HUDEP-2 (cell line): ENCODE measurements at regions not wholly inside any gene's neighbourhood (a gene's known extent, or its start where the extent isn't known, plus 50 kb on each side); places are given as distances from the start of the nearest gene placed in this dataset.

Experiments
- DNase-seq, 76 experiments: peaks; one replicate each; lab custom pipeline; 2025; ENCODE audit not compliant: unreplicated experiment in 76 of 76; lab: John Stamatoyannopoulos, UW

GRCh38 chr20:6502219-6502618 lies 265.3 kb upstream of the BMP2 start:
- peak in 2 of 76 experiments; percentile 3 to 17 for DNase-seq

GRCh38 chr20:6501061-6501460 lies 266.4 kb upstream of the BMP2 start:
- DNase-seq, result no peak

- no peak for DNase-seq
Measured at GRCh38 chr20:6499566-6499965, 267.9 kb upstream of the BMP2 start.

- DNase-seq, result peak in 1 of 76 experiments; percentile 3
Measured at GRCh38 chr20:6496874-6497273, 270.6 kb upstream of the BMP2 start.

- DNase-seq, result no peak
Measured at GRCh38 chr20:6495907-6496306, 271.6 kb upstream of the BMP2 start.

GRCh38 chr20:6492271-6493055 lies 275.0 kb upstream of the BMP2 start:
- no peak for DNase-seq

GRCh38 chr20:6490849-6491248 lies 276.6 kb upstream of the BMP2 start:
- DNase-seq, result no peak

GRCh38 chr20:6489361-6490171 lies 277.9 kb upstream of the BMP2 start:
- no peak for DNase-seq

- peak in 21 of 76 experiments; percentile 0 to 77 (median 21) for DNase-seq
Measured at GRCh38 chr20:6485351-6485750, 282.1 kb upstream of the BMP2 start.

- DNase-seq, result peak in 1 of 76 experiments; percentile 1
Measured at GRCh38 chr20:6483727-6484126, 283.8 kb upstream of the BMP2 start.

GRCh38 chr20:6482486-6482885 lies 285.0 kb upstream of the BMP2 start:
- DNase-seq, result no peak

GRCh38 chr20:6480328-6481200 lies 286.9 kb upstream of the BMP2 start:
- DNase-seq, result no peak

GRCh38 chr20:6473197-6473596 lies 294.3 kb upstream of the BMP2 start:
- DNase-seq, result no peak

GRCh38 chr20:6471871-6472270 lies 295.6 kb upstream of the BMP2 start:
- no peak for DNase-seq

- no peak for DNase-seq
Measured at GRCh38 chr20:6471110-6471647, 296.3 kb upstream of the BMP2 start.

- DNase-seq, result no peak
Measured at GRCh38 chr20:6469695-6470094, 297.8 kb upstream of the BMP2 start.

GRCh38 chr20:6468423-6469116 lies 298.9 kb upstream of the BMP2 start:
- DNase-seq, result no peak

GRCh38 chr20:6467562-6467961 lies 299.9 kb upstream of the BMP2 start:
- no peak for DNase-seq

- no peak for DNase-seq
Measured at GRCh38 chr20:6466075-6466810, 301.2 kb upstream of the BMP2 start.
